ENCODE measurements at regions not wholly inside any gene's neighbourhood (a gene's known extent, or its start where the extent isn't known, plus 50 kb on each side); places are given as distances from the start of the nearest gene placed in this dataset.

- ATAC-seq (peak; percentile 33), DNase-seq (no peak)
- TF ChIP-seq CTCF (IDR thresholded peaks at IDR 0.05), result no peak
- intact Hi-C loops (cut with DNase I, micrococcal nuclease), result no loop called here
- H3K36me3 ChIP-seq (ENCODE audit: low read depth), result no peaks in the 10 kb centered on the region
- H3K9me3 ChIP-seq, result no peaks in the 10 kb centered on the region
- H3K4me1 ChIP-seq (ENCODE audit: low read depth), result no peaks in the 10 kb centered on the region
- H3K4me3 ChIP-seq, result no peak overlapping the region
Measured at GRCh38 chr6:3926150-3926482, 76.9 kb downstream of the FAM50B start.

- DNase-seq (no peak), ATAC-seq (no peak)
- H3K4me3 ChIP-seq, result no peak overlapping the region
- intact Hi-C loops (cut with DNase I, micrococcal nuclease), result no loop called here
- no peaks in the 10 kb centered on the region for H3K4me1 ChIP-seq (ENCODE audit: low read depth)
- H3K36me3 ChIP-seq (ENCODE audit: low read depth), result no peaks in the 10 kb centered on the region
- H3K9me3 ChIP-seq, result no peaks in the 10 kb centered on the region
- no peak for TF ChIP-seq CTCF (IDR thresholded peaks at IDR 0.05)
Measured at GRCh38 chr6:3928111-3928510, 78.9 kb downstream of the FAM50B start.

GRCh38 chr6:3929281-3929798, 80.2 kb downstream of the FAM50B start:
- Histone ChIP-seq H3K4me3 (no peak overlapping the region), H3K4me1 (ENCODE audit: low read depth) (no peaks in the 10 kb centered on the region), H3K36me3 (ENCODE audit: low read depth) (no peaks in the 10 kb centered on the region), H3K9me3 (no peaks in the 10 kb centered on the region)
- DNase-seq, result no peak
- TF ChIP-seq CTCF (IDR thresholded peaks at IDR 0.05), result no peak
- no peak for ATAC-seq
- intact Hi-C loops (cut with DNase I, micrococcal nuclease), result no loop called here

GRCh38 chr6:3937438-3937837, 88.3 kb downstream of the FAM50B start:
- no peak for ATAC-seq
- TF ChIP-seq CTCF (IDR thresholded peaks at IDR 0.05), result no peak
- intact Hi-C loops (cut with DNase I, micrococcal nuclease), result no loop called here
- no peak for DNase-seq
- Histone ChIP-seq H3K9me3 (no peaks in the 10 kb centered on the region), H3K4me1 (ENCODE audit: low read depth) (no peaks in the 10 kb centered on the region), H3K4me3 (no peak overlapping the region), H3K36me3 (ENCODE audit: low read depth) (no peaks in the 10 kb centered on the region)

- Histone ChIP-seq H3K36me3 (ENCODE audit: low read depth) (no peaks in the 10 kb centered on the region), H3K4me3 (no peak overlapping the region), H3K4me1 (ENCODE audit: low read depth) (no peaks in the 10 kb centered on the region), H3K9me3 (no peaks in the 10 kb centered on the region)
- TF ChIP-seq CTCF (IDR thresholded peaks at IDR 0.05), result no peak
- ATAC-seq (no peak), DNase-seq (no peak)
- intact Hi-C loops (cut with DNase I, micrococcal nuclease), result no loop called here
Measured at GRCh38 chr6:3938715-3939367, 89.7 kb downstream of the FAM50B start.

Measured in mucosa of descending colon (tissue), 3 donors.